Right forelimb (tissue), 1 donor: ENCODE measurements at regions not wholly inside any gene's neighbourhood (a gene's known extent, or its start where the extent isn't known, plus 50 kb on each side); places are given as distances from the start of the nearest gene placed in this dataset.
A peak's percentile ranks its signal among the peaks of the same experiment; 100 is the strongest.

ENCODE experiments used
- DNase-seq: peaks from one replicate; pipeline ENCODE4 v3.0.0-alpha.2; 2018

DNA sequence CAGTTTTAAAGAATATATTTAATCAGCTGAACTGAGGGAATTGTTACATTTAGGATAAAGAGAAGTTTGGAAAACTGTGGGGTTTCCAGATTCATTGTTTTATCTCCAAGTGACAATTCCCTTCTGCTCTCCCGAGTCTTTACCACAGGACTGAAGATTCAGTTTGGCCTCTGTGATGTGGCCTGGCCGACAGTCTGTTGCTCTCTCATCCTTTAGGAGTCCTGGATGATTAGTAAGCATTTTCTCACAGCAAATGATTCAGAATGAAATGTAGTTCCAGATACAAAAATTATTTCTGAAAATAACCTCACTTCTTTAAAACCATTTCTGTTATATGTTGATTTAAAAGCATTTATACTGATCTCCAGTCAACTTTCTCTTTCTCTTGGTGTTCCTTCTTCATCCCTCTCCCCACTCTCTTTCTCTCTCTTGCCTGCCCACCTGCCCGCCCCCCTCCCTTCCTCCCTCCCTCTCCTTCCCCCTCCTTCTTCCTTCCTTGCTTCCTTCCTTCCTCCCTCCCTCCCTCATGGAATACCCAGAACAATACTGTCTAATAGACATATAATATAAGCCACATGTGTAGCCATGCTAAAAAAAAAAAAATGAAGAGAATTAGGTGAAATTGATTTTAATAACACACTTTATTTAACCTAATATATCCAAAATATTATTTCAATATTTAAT lies 254.9 kb downstream of the PRL start:
- DNase-seq, result no peak

DNA sequence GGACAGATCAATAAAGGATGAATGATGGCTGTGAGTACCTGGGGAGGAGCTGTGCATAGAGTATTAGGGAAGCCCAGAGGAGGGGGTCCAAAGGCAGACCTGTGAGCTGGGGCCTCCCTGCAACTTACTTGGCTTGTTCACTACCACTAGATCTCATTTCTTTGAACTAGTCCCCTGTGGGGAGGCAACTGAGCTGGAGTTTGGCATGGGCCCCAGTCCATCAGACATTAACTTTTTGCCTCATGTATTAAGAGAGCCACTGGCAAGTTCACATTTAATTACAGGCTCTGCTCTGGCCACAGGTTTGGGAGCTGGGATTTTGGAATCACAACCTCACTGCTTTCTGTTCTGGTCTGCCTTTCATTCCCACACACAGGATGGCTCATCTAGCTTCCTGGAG lies 254.1 kb downstream of the PRL start:
- peak; percentile 58 for DNase-seq

DNA sequence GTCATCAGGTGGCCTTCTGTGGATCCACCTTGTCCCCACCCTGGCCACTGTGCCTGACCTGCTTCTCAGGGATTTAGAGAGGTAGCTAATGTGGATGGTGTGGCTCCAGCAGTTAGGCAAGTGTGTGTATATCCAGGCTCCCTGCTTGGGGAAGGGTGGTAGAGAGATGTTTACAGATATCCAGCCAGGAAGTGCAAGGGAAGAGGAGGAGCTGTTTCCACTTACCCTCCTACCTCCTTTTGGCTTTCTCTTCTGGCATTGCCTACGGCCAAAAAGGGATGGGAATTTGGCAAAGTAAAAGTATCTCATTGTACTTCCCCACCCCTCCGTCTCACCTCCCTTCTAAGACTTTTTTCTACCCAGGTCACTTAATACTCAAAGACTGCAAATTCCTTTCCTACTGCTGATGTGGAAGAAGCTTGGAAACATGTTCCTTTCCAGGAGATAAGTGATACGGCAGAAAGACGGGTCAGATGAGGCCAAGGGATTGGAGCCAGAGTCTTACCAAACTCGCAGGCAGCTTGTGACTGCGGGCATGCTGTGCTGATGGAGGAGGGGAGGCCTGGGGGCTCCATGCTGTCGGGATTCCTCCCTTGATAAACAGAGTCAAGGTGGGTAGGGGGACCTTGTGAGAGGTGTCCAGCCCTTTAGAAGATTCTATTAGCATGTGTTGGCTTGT lies 253.4 kb downstream of the PRL start:
- no peak for DNase-seq

DNA sequence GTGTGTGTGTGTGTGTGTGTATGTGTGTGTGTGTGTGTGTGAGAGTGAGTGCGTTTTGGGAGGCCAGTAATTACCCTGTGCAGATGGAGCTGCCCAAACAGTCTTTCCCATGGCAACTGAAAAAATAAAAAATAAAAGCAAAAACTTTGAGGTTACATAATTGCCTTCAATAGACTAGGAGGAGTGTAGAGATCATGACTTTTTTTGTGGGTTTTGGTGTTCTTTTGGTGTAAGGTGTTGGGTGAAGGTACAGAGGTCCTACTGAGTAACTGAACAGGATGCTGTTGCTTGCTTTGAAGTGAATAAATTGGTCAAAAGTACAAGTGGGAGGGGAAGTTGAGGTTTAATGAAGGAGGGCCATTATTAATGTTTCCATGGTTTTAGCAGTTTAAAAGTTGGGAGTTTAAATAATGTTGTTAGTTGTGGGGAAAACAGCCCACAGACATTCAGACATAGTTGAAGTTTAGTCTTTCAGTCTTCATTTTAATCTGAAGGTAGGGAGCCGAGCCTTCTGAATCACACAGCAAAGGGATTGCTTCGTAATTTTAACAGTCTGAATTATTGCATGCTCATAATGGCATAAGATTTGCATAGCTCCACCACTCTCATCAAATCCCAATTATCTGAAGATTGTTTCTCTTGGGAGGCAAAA lies 251.4 kb downstream of the PRL start:
- DNase-seq, result no peak

DNA sequence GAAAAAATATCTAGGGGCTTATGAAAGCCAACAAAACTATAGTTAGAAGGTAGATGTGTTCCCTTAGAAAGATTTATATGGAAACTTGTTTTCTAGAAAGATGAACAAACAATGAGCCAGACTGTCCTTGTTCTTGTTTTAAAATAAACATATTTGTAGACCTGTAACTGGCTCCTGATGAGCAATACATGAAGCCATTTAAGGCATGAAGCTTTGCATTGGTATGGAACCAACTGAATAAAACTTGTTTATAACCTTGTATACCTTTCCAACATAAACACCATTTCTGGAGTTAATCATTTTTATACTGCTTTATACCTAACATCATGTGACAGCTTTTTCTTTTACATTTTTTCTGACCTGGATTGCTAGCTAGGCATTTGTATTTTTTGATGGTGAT lies 247.8 kb downstream of the PRL start:
- no peak for DNase-seq

DNA sequence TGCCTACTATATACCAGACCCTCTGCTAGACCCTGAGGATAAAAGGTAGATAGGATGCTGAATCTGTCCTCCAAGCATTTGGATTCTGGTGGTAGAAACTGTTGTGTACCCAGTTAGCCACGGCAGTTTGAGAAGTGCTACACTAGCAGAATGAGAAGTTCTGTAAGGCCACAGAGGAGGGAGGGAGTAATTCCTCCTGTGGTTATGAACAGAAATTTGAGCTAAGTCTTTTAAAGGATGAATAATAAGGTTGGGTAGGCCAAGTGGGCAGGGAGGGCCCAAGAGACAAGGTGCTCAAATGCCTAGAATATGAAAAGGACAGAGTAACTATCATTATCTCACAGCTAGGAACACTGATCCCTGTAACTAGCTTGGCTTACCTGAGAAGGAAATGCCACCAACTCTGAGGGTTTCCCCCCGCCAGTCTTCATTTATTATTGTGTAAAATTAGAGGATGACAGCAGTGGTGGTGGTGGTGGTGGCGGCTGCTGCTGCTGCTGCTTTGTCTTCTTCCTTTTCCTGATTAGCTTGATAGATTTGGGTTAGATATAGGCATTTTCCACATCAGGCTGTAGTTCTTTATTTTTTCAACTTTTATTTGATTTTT lies 243.3 kb downstream of the PRL start:
- DNase-seq, result no peak

DNA sequence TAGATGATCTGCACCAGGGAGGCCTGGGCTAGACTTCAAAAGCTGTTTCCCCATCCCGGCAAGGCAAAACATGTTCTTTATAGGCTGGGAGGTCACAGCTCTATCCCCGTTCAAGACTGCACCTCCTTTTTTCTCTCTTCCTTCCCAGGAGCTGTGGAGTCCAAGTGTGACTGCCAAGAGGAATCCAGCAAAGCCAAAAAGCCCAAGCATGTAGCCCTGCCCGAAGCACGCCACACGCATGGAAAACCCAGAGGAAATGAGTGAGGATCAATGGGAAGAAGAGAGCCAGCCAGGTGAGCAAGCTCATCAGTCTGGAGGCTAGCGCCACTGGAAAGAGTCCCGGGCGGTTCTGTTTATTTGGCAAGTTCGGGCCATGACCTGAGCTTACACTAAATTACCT lies 240.4 kb downstream of the PRL start:
- no peak for DNase-seq

DNA sequence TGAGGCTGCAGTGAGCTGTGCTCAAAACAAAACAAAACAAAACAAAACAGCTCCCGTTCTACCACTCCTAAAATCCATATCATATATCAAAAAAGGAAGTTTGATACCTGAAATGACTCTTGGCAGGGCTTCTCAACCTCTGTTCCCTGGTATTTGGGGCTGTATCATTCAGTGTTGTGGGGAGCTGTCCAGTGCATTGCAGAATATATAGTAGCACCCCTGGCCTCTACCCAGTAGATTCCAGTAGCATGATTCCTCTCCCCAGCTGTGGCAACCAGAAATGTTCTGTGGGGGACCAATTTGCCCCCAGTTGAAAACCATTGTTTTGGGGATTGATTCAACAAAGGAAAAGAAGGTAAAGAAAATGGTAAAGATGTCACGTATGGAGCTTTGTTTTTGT lies 238.9 kb downstream of the PRL start:
- no peak for DNase-seq

DNA sequence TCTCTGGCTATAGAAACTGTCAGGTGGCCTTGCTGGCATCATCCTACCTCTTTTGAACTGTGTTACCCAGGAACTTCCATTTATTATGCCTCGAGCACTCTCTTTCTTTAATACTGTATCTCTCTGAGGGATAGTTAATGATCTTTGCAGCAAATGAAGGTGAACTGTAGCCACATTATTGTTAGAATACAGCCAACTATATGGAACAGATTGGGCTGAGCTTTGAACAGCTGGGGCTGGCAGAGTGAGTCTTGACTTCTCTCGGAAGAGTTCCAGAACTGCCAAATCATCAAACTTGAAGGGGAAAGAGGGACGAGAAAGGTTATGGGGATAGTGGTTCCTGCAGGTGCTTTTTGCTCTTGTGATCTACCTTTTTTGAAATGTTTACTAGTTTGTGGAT lies 237.7 kb downstream of the PRL start:
- DNase-seq, result no peak

DNA sequence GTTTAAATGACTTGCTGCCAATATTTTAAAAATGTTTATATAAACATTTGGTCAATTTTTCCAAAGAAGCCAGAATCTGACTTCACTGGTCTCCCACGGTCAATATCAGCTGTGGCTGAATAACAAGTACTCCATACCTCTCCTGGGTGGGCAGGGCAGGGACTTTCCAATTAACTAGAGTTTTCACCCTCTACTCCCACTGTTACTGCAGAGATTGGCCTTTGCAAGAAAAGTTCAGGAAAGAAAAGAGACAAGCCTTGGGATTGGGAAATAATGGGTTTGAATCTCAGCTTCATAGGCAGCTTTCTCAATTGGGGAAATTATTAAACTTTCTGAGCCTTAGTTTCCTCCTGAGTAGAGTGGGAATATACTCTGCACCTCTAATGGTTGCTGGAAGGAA lies 236.9 kb downstream of the PRL start:
- DNase-seq, result no peak

DNA sequence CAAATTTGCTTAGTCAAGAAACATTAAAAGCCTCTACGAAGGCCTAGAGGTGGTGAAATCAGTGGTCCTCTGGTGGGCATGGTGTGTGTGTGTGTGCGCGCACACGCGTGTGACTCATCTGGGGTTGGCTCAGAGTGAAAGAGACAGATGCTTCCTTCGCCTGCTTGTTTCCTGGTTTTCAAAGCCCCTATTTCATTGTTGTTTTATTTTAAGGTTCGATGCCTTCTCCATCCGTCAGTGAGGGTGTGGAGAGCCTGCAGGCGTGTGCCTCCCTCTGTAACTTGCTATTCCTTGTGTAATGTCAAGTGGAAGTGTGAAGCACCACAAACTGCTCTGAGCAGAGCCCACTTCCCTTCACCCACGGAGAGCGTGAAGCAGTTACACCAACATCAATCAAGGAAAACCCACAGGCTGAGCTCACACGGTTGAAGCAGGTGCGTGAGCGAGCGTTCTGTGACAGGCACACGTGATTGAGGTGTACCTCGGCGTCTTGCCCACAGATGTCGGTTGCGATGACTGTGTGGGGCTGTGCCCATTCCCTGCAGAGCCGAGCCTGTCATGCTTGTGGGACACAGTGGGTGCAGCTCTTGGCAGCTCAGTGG lies 233.9 kb downstream of the PRL start:
- DNase-seq, result no peak

DNA sequence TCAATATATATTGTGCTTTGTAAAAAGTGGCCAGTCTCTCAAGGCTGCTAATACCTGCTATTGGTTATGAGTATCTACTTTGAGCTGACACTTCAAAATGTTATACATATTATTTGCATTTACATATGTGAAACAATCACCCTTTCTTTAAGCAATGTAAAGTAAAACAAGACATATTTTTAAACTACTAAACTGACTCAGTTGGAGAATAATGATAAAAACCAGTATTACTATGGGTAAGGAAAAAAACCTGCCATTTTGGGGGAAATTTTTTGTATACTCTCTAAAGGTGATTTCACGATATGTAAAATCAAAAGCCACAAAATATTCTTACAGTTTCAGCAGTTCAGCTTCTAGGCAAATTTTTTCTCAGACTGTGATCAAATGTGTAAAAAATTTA lies 232.3 kb downstream of the PRL start:
- DNase-seq, result no peak

DNA sequence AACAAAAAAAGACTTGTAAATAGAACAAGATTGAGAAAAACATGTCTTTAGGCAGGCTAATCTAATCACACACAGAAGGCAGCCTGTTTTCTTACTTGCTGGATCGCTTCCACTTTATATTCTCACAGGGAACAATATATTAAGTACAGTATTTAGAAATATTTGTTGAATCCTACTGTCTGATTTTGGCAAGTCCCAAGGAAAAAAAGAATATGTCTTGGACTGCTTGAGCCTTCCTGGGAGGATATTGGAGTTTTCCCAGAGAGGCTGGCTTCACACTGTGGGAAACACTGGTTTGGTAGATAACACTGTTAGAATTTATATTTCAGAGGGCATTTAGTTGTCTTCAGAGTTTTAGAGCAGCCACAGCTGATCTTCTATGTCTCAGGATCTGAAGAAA lies 229.7 kb downstream of the PRL start:
- DNase-seq, result no peak

DNA sequence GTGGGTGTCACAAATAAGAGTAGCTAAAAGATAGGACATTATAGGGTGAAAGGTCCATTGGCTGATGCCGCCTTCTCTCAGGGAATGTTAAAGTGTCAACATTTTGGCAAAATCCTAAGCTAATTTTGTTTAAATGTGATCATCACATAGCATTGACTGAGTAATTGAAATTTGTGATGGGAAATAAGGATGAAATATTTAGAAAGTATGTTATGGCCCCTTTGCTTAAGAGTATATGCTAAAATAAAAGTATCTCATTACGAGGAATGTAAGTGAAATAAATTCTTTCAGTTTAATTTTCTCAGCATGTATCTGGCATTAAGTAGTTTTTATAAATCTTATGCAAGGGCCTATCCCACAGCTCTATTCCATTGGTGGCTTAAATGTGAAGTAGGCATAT lies 229.2 kb downstream of the PRL start:
- DNase-seq, result no peak

DNA sequence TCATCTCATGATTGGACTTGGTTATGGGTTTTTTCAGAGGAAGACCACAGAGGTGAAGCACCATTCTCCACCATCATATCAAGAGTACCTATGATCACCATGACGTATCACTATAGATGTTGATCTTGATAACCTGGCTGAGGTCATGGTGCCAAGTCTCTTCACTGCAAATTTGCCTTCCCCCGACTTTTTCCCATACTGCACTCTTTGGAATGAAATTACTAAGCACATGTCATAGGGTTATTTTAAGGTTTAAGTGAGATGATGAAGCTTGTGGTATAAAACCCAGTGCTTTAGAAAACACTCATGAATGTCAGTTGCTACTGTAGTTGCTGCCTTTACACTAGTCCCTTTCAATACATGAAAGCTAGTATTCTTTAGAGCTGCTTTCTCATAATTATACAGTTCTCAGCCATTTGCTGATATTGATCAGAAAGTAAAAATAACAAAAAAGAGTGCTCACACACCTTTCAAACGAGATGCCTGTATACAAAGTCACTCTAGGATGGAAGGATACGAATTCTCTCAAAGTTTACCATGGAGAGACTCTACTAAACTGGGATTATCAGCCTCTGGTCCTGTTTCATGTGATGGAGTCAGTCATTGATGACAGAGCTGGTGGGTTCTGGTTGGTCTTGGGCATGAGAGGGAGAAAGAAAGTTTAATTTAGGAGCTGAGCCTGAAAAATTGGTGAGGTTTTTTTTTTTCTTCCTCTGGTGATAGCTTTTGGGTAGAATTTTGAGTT lies 228.1 kb downstream of the PRL start:
- no peak for DNase-seq

DNA sequence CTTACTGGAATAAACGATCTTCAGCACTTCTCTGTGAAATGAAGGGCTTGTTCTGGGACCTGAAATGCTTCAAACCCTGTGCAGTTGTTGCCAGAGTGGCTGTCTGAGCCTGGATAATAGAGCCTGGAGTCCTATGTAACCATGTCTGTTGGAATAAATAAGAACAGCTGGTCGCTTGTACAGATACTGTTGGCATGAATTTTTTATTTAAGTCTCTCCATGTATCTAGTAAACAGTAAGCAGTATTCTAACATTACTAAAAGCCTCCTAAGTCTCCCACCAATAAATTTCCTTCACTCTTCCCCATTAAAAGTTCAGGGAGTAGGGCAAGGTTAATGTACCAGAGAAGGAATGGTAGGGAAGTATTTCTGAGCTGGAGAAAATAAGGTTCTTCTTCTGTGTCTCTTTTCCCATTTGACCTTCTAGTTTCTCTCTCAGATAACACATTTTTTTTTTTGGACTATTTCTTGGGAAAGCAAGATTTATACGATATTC lies 227.5 kb downstream of the PRL start:
- DNase-seq, result no peak

DNA sequence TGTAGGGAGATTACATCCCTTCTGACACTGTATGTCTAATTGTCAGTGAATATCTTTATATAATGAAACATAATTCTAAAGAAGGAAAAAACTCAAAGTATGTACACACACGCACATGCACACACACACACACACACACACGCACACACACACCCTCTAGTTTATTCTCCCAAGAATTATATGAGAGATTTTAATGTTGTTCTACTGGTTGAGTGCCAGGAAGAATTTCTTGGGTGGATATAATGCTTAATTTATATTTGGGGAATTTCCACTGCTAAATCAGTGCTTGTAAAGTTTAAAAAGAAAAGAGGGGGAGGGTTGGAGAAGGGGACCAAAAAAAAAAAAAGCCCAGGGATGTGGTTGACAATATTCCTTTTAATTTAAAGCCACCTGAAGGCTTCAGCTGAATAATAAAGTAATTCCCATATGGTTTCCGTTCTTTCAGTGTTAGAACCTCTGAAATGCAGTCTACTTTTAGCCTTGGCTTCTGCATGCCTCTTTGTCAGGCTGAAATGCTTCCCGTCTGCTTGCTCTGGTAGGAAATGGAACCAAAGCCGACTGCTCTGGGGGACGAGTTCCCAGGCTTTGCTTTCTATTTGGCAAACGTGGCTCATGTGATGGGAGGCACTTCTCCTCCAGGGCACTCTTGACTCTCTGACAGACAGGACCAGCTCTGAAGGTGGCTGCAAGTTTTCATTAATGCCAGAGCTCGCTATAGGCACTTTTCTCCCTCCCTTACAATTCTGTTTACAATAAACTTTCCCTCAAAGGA lies 225.4 kb downstream of the PRL start:
- DNase-seq, result peak; percentile 81

DNA sequence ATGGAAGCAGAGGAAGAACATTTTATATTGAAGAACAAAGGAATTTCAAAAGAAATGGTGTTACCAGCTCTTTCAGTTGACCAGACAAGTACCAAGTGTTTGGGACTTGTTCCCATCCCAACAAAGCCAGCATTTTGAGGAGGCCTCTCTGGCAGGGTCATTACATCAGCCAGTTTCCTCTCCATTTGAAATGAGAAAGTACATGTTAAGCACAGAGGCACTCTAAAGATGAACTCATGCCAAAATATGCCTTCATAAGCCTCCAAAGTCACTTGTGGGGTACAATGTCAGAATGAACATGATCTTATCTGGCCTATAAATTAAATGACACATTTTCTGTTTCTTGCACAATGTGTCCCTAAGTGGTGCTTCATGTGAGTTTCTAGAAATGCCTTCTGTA lies 223.9 kb downstream of the PRL start:
- DNase-seq, result no peak

DNA sequence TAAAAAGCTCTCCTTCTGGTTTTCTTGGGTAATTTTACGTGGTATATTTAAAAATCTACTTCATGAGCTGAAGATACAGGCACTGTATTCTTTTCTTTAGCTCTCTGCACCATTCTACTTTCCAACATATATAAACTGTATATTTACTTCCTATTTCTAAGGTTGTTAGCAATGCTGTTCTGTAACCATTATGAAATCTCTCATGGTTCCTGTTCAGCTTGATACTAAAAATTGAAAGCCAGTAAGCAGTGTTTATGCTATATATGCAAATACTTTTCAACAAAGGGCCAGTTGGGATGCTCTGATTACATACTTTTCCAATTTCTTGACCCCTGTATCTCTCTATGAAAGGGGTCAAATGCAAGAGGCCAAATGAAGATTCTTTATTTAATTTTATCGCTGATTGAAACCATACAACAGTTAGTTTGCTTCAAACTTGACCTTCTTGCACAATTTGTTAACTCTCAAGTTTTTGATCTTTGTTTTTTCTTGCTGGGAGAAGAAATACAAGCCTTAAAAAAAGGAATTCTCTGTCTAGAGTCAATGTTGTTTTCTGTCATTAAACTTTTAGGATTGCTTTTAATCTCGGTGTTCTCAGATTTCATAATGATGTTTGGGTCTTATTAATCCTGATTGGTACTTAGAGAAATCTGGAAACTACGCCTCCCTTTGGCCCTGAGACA lies 223.2 kb downstream of the PRL start:
- DNase-seq, result no peak

DNA sequence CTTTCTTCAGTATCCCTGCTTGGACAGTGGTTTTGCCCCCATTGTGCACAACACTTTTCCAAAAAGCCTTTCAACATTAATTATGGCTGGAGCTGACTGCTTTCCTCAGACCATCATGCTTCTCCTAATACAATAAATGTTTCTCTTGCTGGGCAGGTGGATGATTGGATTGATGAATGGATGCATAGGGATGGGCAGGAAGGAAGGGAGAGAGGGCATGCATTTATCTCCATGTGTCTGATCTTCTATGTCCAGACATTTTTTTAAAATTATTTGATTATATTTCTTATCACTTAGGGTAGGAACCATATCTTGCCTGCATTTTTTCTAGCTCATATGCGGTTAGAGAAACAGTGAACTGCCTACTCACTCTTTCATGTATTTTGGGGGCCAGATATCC lies 218.5 kb downstream of the PRL start:
- DNase-seq, result no peak
